ENCODE measurements at regions not wholly inside any gene's neighbourhood (a gene's known extent, or its start where the extent isn't known, plus 50 kb on each side); places are given as distances from the start of the nearest gene placed in this dataset.
"Not testable (repeated sequence)": the region's sequence is repeated elsewhere in the genome, so short reads cannot be mapped to it uniquely, and the experiment has no call there.

DNA sequence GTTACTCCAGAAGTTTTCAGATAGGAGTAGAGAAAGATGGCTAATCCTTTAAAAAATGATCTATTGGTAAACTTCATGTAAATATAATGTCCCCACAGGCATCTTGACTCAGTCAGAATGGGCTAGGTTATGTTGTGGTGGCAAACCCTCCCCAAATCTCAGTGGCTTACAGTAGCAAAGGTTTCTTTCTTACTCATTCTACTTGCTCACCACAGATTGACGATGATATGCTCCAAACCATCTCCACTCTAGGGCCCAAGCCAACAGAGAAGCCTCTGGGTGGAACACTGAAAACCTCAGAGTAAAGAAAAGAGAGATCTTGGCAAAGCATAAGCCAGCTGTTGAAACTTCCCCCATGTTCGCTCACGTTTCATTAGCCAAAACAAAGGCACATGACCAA lies 146.4 kb downstream of the EMP1 start:
- DNase-seq = no peak

- no peak for DNase-seq
These were observed 143.6 kb downstream of the EMP1 start for GRCh38 chr12:13340149-13340548.

DNA sequence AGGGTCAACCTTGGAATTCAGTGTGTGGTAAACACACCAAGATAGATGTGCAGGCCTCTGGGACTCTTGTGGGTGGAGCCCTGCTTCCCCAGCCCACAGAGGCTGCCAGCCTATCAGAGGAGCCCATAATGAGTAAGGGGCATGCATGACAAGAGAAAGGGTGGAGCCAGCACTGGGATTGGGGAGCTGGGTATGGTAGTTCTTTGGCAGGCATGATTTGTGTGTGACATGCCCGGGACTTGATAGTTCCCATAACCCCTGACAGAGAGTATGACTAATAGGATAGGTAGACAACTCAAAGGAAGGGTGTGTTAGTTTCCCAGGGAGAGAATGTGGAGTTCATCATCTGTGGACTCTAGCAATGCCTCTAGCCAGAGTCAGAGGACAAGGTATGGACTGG lies 143.0 kb downstream of the EMP1 start:
- no peak for DNase-seq

DNA sequence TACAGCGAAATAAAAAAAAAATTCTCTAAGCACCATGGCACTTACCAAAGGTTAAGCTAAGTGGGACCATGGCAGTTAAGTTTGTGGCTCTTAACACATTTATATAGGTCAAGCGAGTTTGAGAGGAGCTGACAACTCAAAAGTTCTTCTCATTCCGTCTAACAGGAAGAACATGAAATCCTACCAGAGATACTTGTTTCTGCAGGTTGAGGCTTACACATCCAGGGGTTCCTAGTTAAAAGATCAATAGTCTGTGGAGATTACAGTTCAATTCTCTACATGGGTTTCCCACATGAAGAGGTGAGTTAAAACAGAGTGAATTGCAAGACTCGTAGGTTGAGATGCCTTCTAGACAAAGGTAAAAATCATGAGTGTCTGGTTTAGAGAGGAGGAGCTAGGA lies 142.6 kb downstream of the EMP1 start:
- no peak for DNase-seq

GRCh38 chr12:13337791-13338190 lies 141.3 kb downstream of the EMP1 start:
- no peak for DNase-seq

- DNase-seq = no peak
These were observed 139.7 kb downstream of the EMP1 start for GRCh38 chr12:13336216-13336615.

DNA sequence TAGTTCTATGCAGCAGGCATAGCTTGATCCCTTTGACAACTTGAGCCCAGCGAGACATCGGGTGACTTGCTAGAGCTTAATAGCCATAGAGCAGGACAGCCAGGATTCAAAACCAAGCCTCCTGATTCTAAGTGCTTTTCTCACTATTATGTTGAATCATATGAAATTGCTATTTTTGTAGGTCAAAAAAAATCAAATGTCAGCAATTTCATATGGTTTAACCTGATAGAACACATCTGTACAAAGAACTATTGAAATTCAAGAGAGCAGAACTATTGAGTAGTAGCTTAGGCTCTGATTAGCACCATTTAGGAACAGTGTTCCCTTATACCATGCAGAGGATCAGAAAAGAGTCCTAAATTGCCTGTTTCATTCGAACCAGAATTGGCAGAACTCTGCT lies 132.0 kb downstream of the EMP1 start:
- DNase-seq = no peak

DNA sequence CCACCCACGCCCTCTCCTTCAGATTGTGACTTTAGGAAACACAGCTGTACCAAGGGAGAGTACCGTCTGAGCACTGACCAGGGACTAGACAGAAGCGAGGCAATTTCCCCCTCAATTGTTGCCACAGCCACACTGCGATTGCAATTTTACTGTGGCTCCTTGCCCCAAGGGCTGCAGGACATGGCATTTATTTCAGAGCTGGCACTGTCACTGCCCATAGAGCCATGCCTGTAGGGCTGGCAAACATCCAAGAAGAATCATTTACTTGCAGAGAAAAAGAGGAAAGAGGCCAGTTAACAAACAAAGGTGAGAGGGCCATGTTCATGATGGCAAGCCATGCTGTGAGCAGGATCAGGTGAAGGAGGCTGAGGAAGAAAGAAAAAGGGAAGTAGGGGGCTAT lies 129.6 kb downstream of the EMP1 start:
- no peak for DNase-seq

- not testable (repeated sequence) for DNase-seq
These were observed 128.5 kb downstream of the EMP1 start for GRCh38 chr12:13325037-13325436.

DNA sequence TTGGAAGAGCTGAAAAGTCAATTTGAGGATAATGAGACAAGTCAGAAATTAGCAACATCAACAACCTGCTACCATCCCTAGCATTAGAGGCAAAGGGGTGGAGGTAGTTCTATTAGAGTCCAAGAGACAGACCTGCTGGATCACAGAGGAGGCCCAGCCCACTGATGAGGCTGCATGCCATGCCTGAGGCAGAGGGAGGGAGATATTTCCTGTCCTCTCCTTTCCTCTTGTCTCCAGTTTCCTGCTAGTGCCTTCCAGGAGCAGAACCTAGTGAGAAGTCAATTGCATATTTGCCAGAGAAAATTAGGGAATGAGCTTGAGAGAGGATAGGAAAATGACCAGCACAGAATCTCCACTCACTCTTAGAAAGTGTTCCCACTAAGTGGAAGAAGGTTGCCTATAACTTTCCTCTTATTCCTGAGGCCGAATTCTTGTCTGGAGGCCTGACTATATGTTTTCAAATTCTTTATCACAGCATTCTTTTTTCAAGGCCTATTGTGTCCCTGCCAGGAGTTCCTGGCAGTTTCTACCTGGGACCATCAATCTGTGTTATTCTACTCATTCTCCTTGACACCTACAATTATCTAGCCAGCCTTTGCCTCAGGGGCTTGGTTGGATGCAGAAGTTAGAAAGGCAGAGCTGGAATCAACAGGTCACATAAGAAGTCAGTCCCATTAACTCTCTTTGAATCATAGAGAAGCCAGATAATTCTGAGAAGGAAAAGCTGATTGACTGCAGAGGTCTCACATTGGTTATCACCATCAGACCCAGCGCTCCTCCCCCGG lies 121.9 kb downstream of the EMP1 start:
- DNase-seq = no peak

DNA sequence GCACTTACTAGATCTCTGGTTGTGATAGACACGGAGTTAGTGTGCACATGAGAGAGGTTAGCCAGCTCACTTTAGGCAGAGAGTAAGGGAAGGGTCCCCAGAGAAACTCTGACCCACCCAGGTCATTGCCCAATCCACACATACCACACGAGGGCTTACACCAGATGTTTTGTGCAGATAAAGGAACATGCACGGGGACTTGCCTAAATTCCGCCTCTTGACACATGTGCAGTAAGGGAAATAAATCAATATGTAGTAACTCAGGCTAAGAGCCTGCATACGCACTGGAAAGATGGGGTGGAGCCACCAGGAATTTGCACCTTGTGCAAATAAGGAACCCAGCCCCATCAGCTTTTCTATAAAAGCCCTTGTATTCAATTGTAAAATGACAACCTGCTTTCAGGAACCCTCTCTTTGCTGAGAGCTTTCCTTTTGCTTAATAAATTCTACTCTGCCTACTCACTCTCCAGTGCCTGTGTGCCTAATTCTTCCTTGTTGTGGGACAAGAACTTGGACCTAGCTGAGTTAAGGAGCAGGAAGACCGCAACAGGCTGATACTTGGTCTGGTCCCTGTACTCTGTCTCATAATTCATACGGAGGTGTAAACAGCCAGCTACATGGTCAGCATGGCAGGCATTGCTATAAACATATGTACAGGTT lies 120.2 kb downstream of the EMP1 start:
- DNase-seq = no peak

DNA sequence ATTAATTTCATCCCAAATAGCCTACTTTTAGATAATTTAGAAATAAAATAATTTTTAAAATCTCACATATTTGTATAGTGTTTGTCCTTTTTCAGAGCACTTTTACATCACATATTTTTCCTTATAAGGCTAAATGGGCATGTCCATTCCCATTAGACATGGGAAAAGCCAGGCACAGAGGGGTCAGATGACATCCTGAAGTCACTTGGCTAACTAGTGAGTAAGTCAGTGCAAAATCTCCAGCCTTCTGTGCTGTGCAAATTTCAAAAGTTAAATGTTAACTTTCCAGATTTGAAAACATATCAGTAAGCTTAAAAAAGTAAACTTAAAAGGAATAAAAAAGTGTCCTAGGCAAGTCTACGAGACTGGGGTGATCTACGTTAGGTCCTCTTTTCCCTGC lies 117.4 kb downstream of the EMP1 start:
- DNase-seq = no peak

DNA sequence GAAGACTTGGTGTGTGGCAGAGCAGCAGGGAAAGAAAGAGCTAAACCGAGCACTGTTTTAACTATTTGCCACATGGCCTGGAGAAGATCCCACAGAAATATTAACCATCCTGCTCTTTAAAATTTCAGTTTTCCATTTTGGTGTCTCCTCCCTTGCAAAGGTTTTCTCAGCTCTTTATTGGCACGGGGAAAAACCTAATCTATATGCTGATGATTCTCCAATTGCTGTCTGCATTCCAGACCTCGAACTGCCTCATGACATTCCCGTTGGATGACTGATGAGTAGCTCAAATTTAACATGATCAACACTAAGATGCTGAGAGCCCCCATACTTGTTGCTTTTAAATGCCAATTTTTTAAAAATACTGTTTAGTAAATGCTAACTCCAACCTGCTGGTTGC lies 115.0 kb downstream of the EMP1 start:
- DNase-seq = no peak

DNA sequence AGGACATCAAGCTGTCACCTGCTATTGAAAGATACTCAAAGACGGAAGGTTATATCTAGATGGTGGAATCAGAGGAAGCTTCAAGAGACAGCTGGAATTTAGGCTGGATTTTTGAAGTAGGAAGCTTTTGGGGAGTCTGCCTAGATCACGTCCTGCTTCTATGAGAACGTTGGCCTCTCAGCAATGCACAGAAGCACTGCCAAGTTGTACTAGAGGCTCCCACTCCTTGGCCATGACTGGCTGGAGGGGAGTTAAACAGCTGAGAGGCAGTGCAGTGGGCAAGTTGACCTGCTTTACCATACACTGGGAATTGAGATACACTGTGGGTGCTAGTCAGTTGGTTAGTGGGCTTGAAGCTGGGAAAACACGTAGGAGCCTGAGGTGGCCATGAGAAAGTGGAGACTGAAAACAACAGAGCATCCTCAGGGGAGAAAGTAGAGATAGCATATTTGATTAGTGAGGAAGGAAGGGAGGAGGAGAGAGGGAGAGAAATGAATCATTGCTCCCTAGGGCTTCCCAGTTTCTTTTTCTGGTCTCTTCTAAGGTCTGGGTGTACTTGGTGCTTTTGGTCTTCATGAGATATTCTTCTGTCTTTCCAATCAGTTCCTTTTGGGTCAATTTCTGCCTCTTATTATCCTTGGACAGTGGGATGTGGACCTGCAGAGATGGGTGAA lies 110.8 kb downstream of the EMP1 start:
- DNase-seq = no peak

DNA sequence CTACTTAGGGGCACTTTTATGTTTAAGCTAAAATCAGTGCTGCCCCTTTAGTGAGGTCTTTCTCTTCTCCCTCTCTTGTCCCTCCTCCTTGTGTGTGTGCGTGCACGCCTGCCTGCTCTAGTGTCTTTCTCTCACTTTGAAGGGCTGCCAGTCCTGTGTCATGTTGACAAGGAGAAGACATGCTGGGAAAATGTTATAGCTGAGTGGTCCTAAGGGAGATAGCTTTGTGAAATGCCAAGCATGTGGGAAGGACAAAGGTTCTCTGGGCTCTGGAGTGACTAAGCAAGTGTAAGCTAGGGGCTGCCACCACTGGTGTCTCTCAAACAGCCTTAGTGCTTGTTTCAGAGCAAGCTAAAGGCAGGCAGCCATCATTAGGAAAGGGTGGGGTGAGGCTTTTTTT lies 108.4 kb downstream of the EMP1 start:
- no peak for DNase-seq

DNA sequence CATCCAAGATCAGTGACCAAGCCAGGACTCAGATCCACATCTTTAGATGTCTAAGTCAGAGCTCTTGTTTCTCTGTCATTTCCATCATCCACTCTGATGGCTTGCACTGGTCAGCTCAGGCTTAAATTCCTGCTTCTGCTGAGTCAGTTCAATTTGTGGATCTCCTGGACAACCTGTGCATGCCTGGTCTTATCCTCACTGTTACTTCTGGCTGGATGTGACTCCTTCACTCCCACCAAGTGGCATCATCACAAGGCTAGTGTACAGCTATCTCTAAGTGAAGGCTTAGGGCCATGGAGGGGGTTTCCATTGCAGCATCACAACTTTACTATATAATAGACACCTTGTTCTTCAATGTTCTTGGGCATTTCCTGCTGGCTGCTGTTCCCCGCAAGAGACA lies 102.9 kb downstream of the EMP1 start:
- no peak for DNase-seq

DNA sequence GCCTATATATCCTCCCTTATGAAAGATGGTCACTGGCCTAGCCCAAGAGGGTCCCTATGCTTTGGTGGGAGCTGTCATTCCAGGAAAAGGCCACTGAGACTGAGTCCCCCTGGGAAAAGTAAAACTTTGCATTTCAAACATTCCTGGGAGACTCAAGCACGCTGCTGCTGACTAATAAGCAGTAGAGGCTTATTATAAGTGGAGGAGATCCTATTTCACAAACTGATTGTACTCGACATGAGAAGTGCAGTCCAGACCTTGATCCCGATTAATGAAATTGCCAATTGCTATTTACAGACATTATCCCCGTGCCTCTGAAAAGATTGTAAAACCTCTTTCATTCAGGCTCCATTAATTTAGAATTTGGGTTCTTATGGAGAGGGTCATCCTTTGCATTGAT lies 96.6 kb downstream of the EMP1 start:
- no peak for DNase-seq

- DNase-seq = no peak
These were observed 93.2 kb downstream of the EMP1 start for GRCh38 chr12:13289653-13290289.

- no peak for DNase-seq
These were observed 92.6 kb downstream of the EMP1 start for GRCh38 chr12:13288937-13289652.

DNA sequence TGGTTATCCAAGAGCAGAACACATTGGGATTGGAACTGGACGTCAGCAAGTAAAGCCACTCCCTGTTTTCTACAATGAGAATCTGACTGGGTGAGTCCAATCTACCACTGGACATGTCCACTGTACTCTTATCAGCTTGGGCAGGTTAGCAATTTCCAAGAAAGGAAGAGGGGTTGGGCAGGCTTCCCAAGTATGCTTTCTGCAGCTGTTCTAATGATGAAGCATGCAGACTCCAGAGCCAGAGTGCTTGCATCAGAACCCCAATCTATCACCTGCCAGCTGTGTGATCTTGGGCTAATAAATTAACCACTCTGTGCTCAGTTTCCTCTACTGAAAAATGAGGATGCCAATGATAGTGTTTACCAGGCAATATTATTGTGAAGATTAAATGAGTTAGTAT lies 92.0 kb downstream of the EMP1 start:
- no peak for DNase-seq

- no peak for DNase-seq
These were observed 87.3 kb downstream of the EMP1 start for GRCh38 chr12:13283867-13284266.

GRCh38 chr12:13282861-13283260 lies 86.3 kb downstream of the EMP1 start:
- DNase-seq = no peak

- DNase-seq = peak; percentile 57
These were observed 81.8 kb downstream of the EMP1 start for GRCh38 chr12:13278249-13278787.
